ENCODE measurements at regions not wholly inside any gene's neighbourhood (a gene's known extent, or its start where the extent isn't known, plus 50 kb on each side); places are given as distances from the start of the nearest gene placed in this dataset.

- Histone ChIP-seq H3K27ac (no peak overlapping the region), H3K9me3 (no peaks in the 10 kb centered on the region), H3K4me1 (no peaks in the 10 kb centered on the region), H3K4me3 (no peak overlapping the region), H3K36me3 (no peaks in the 10 kb centered on the region), H3K27me3 (no peaks in the 10 kb centered on the region)
- DNase-seq (ENCODE audit: low spot score), result no peak
- TF ChIP-seq CTCF (IDR thresholded peaks at IDR 0.05), result no peak
These were observed 473.4 kb downstream of the SLITRK5 start for GRCh38 chr13:88144580-88144979.

GRCh38 chr13:88153353-88153752 is 482.2 kb downstream of the SLITRK5 start:
- no peak overlapping the region for H3K4me3 ChIP-seq
- no peak overlapping the region for H3K27ac ChIP-seq
- H3K9me3 ChIP-seq, result no peaks in the 10 kb centered on the region
- DNase-seq (ENCODE audit: low spot score), result no peak
- no peaks in the 10 kb centered on the region for H3K27me3 ChIP-seq
- no peak for TF ChIP-seq CTCF (IDR thresholded peaks at IDR 0.05)
- H3K4me1 ChIP-seq, result no peaks in the 10 kb centered on the region
- no peaks in the 10 kb centered on the region for H3K36me3 ChIP-seq

GRCh38 chr13:88154001-88154400 is 482.8 kb downstream of the SLITRK5 start:
- Histone ChIP-seq H3K4me3 (no peak overlapping the region), H3K27ac (no peak overlapping the region), H3K9me3 (no peaks in the 10 kb centered on the region), H3K36me3 (no peaks in the 10 kb centered on the region), H3K27me3 (no peaks in the 10 kb centered on the region), H3K4me1 (no peaks in the 10 kb centered on the region)
- no peak for DNase-seq (ENCODE audit: low spot score)
- TF ChIP-seq CTCF (IDR thresholded peaks at IDR 0.05), result no peak

- H3K27me3 ChIP-seq, result no peaks in the 10 kb centered on the region
- no peaks in the 10 kb centered on the region for H3K4me1 ChIP-seq
- TF ChIP-seq CTCF (IDR thresholded peaks at IDR 0.05), result no peak
- no peaks in the 10 kb centered on the region for H3K36me3 ChIP-seq
- H3K4me3 ChIP-seq, result no peak overlapping the region
- no peak for DNase-seq (ENCODE audit: low spot score)
- H3K9me3 ChIP-seq, result no peaks in the 10 kb centered on the region
- H3K27ac ChIP-seq, result no peak overlapping the region
These were observed 491.0 kb downstream of the SLITRK5 start for GRCh38 chr13:88162076-88162702.

- H3K4me1 ChIP-seq, result no peaks in the 10 kb centered on the region
- H3K27me3 ChIP-seq, result no peaks in the 10 kb centered on the region
- no peak for DNase-seq (ENCODE audit: low spot score)
- no peak for TF ChIP-seq CTCF (IDR thresholded peaks at IDR 0.05)
- no peaks in the 10 kb centered on the region for H3K36me3 ChIP-seq
- H3K27ac ChIP-seq, result no peak overlapping the region
- no peak overlapping the region for H3K4me3 ChIP-seq
- H3K9me3 ChIP-seq, result no peaks in the 10 kb centered on the region
These were observed 505.1 kb downstream of the SLITRK5 start for GRCh38 chr13:88176231-88176630.

GRCh38 chr13:88183440-88183839 is 512.3 kb downstream of the SLITRK5 start:
- no peak for DNase-seq (ENCODE audit: low spot score)
- no peak for TF ChIP-seq CTCF (IDR thresholded peaks at IDR 0.05)

More at GRCh38 chr13:88183440-88183839, 512.3 kb downstream of the SLITRK5 start:
- no peaks in the 10 kb centered on the region for H3K4me1 ChIP-seq
- H3K27ac ChIP-seq, result no peak overlapping the region
- H3K36me3 ChIP-seq, result no peaks in the 10 kb centered on the region
- no peaks in the 10 kb centered on the region for H3K9me3 ChIP-seq
- no peak overlapping the region for H3K4me3 ChIP-seq
- no peaks in the 10 kb centered on the region for H3K27me3 ChIP-seq

Data from right atrium auricular region (tissue), 2 donors.